NCI-H345 treated with DMSO at 0.1 percent for 48 hours (cell line): ENCODE measurements at regions not wholly inside any gene's neighbourhood (a gene's known extent, or its start where the extent isn't known, plus 50 kb on each side); places are given as distances from the start of the nearest gene placed in this dataset.

ENCODE experiments used
- DNase-seq: peaks from one replicate; lab custom pipeline; 2025; ENCODE audit not compliant: unreplicated experiment; lab: John Stamatoyannopoulos, UW

GRCh38 chr3:40800343-40800742 is 275.6 kb downstream of the ZNF621 start:
- no peak for DNase-seq

- DNase-seq, result no peak
Observed at GRCh38 chr3:40801284-40801741, 276.6 kb downstream of the ZNF621 start.

GRCh38 chr3:40803311-40803710 is 278.6 kb downstream of the ZNF621 start:
- no peak for DNase-seq

- no peak for DNase-seq
Observed at GRCh38 chr3:40805456-40805855, 280.7 kb downstream of the ZNF621 start.

- no peak for DNase-seq
Observed at GRCh38 chr3:40810813-40811212, 286.1 kb downstream of the ZNF621 start.

- no peak for DNase-seq
Observed at GRCh38 chr3:40817017-40817416, 292.3 kb downstream of the ZNF621 start.

- DNase-seq, result no peak
Observed at GRCh38 chr3:40821315-40821714, 296.6 kb downstream of the ZNF621 start.

- DNase-seq, result no peak
Observed at GRCh38 chr3:40827226-40827625, 302.5 kb downstream of the ZNF621 start.

GRCh38 chr3:40827942-40828688 is 303.4 kb downstream of the ZNF621 start:
- no peak for DNase-seq

- DNase-seq, result no peak
Observed at GRCh38 chr3:40828741-40829415, 304.1 kb downstream of the ZNF621 start.

GRCh38 chr3:40829876-40830275 is 305.1 kb downstream of the ZNF621 start:
- no peak for DNase-seq

GRCh38 chr3:40837300-40837699 is 312.5 kb downstream of the ZNF621 start:
- no peak for DNase-seq

- no peak for DNase-seq
Observed at GRCh38 chr3:40841131-40841530, 316.4 kb downstream of the ZNF621 start.

- DNase-seq, result no peak
Observed at GRCh38 chr3:40841570-40842109, 316.9 kb downstream of the ZNF621 start.

GRCh38 chr3:40842714-40843113 is 318.0 kb downstream of the ZNF621 start:
- DNase-seq, result no peak

- DNase-seq, result no peak
Observed at GRCh38 chr3:40843208-40843624, 318.5 kb downstream of the ZNF621 start.

- DNase-seq, result no peak
Observed at GRCh38 chr3:40843851-40844548, 319.2 kb downstream of the ZNF621 start.

- DNase-seq, result no peak
Observed at GRCh38 chr3:40844896-40845295, 320.1 kb downstream of the ZNF621 start.

GRCh38 chr3:40845447-40845846 is 320.7 kb downstream of the ZNF621 start:
- DNase-seq, result no peak

- DNase-seq, result no peak
Observed at GRCh38 chr3:40845916-40846315, 321.2 kb downstream of the ZNF621 start.

- DNase-seq, result no peak
Observed at GRCh38 chr3:40846451-40846850, 321.7 kb downstream of the ZNF621 start.

GRCh38 chr3:40847551-40847992 is 322.8 kb downstream of the ZNF621 start:
- DNase-seq, result no peak
